Retinal pigment epithelial cell (primary cell): ENCODE measurements at regions not wholly inside any gene's neighbourhood (a gene's known extent, or its start where the extent isn't known, plus 50 kb on each side); places are given as distances from the start of the nearest gene placed in this dataset.

Experiments used
- DNase-seq: peaks from one replicate; pipeline ENCODE4 v3.0.0-alpha.2; 2010; ENCODE audit warnings: low read depth
- H3K4me3 ChIP-seq: 2 replicates; pipeline ENCODE4 v1.5.1; 2011; ENCODE audit warnings: mild to moderate bottlenecking, low read length, control low read depth, moderate library complexity
- TF ChIP-seq, protein P1 (sequence below): conservative IDR thresholded peaks from 2 replicates; pipeline ENCODE4 v1.5.1; 2011; ENCODE audit warnings: low read depth, low read length, control low read depth, inconsistent platforms

DNA sequence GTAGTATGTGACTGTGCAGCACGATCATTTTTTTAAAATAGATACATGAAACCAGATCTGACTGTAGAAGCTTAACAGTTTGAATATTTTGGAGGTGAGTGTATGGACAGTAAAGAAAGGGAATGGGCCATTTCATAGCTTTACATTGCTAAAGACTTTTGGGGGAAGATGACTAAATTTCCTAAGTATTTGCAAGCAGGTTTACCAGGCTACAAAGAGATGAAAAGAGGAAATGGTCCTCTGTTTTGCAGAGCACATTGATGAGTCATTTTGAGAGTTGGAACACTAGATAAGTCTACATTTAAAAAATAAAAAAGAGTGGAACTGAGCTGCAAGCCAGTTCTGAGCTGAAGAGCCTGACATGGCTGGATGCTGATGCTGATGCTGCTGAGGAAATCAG is 115.7 kb upstream of the LRATD1 start:
- DNase-seq: no peak
- TF ChIP-seq, protein P1, sequence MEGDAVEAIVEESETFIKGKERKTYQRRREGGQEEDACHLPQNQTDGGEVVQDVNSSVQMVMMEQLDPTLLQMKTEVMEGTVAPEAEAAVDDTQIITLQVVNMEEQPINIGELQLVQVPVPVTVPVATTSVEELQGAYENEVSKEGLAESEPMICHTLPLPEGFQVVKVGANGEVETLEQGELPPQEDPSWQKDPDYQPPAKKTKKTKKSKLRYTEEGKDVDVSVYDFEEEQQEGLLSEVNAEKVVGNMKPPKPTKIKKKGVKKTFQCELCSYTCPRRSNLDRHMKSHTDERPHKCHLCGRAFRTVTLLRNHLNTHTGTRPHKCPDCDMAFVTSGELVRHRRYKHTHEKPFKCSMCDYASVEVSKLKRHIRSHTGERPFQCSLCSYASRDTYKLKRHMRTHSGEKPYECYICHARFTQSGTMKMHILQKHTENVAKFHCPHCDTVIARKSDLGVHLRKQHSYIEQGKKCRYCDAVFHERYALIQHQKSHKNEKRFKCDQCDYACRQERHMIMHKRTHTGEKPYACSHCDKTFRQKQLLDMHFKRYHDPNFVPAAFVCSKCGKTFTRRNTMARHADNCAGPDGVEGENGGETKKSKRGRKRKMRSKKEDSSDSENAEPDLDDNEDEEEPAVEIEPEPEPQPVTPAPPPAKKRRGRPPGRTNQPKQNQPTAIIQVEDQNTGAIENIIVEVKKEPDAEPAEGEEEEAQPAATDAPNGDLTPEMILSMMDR: no peak
- H3K4me3 ChIP-seq: no peak overlapping the region

DNA sequence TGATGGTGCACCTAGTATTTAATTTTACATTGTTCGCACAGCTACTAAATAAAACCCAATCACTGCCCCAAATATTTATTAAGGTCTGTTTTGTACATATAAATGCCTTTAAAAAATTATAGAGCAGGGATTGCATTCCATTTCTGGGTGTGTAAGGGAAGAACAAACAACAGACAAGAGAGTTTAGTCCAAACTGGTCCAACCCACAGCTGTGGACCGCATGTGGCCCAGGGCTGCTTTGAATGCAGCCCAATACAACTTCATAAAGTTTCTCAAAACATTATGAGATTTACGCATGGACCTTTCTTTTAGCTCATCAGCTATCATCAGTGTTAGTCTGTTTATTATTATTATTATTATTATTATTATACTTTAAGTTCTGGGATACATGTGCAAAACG is 114.8 kb upstream of the LRATD1 start:
- no peak overlapping the region for H3K4me3 ChIP-seq
- TF ChIP-seq, protein P1: no peak
- no peak for DNase-seq

DNA sequence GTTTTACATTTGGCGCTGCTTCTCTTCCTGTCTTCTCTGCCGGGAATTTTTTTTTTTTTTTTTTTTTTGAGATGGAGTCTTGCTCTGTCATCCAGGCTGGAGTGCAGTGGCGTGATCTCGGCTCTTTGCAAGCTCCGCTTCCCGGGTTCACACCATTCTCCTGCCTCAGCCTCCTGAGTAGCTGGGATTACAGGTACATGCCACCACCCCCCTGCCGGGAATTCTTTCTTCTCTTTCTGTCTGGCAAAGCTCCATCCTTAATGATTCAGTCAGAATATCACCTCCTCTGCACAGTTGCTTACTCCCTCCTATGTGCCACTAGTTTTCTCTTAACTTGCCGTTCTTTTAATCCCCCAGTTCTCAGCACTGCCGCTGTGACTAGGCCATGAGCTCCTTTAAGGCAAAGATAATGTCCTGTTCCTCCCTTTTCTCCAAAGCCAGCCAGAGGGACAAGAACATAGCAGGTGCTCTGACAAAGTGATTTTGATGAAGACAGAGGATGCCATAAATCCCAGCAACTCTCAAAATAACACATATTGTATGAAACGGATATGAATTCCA is 112.1 kb upstream of the LRATD1 start:
- TF ChIP-seq, protein P1: no peak
- no peak overlapping the region for H3K4me3 ChIP-seq
- DNase-seq: no peak

DNA sequence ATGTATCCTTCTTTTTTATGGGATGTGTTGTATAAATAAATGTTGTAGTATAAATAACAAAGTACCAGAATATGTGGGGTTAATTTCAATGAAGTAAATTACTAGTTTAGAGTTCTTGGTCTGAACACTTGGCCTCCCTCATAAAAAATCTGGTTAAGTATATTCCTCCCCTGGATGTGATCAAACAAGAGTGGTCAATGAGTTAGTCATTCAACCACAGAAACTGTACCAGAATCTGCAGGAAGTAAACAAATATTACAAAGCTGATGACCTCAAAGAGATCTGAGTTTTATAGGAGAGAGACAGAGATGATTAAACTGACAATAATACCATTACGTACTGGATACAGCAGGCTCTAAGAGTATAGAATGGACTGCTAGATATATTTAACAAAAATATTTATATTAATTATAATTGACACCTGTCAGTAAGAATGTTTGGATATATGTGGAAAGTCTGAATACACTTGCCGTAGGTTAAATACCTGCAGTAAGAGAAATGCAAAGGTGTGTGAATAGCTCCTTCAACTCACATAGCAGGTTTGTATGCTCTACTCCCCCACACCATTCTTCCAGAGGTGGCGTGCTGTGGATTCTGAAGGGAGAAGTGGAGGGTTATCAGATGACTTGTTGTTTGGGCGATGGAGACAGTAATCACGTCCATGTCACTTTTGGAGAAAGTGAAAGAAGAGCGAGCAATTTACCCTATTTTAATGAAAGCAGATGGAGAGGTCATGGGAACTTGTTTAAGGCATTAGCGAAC is 108.3 kb upstream of the LRATD1 start:
- no peak for DNase-seq
- TF ChIP-seq, protein P1: no peak
- no peak overlapping the region for H3K4me3 ChIP-seq

DNA sequence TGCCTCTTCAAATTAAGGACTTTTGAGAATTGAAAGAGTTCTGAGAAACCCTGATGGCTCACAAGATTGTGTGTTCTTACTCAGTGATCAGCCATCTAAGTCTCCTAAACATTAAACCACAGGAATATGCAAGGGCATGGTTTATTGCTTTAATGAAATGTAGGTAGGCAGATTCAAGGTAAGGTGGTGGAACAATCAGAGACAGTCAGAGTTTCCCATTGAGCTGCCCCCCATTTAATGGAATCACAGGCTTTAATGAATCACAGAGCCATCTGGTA is 107.8 kb upstream of the LRATD1 start:
- H3K4me3 ChIP-seq: no peak overlapping the region
- TF ChIP-seq, protein P1: no peak
- no peak for DNase-seq

DNA sequence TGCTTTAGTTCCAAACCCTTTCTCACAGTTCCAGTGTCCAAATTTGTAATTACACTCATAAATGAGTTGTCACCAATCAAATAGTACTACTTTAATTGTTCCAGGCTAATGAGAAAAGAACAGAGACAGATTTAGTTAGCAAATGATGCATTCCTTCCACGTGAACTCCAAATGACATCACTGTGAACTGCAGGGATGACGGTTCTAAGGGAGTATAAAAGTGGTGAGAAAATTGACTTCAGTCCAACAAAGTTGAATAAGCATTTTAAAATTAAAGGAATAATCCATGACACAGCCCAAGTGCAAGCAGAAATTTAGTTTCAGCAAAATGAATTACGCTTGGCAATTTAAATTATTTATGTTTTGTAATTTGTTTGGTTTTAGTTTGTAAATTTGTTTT is 102.0 kb upstream of the LRATD1 start:
- no peak for DNase-seq
- H3K4me3 ChIP-seq: no peak overlapping the region
- TF ChIP-seq, protein P1: no peak

DNA sequence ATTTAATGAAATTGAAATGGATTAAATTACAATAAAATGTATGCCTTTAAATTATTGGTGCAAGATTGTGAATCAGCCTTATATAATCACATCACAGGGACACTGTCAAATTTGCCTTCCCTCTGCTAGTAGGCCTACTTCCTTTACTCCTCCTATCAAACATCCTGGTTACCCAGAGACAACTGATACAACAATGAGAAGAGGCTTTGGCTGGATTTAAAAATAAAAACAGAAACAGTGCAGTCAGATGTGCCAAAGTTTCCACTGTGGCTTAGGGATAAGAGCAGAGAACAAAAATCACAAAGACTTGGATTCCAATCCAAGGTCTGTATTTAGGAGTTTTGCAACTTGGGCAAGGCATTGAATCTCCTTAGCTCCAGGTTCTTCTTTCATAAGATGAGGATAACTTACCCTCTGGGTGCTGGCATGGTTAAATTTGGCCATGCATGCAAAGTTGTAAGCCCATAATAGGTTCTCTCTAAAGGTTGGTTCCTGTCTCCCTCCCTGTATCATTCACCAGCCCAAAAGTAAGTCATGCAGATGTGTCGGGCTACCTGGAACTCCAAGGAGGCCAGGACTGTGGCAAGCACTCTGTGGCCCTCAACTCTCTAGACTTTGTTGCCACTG is 99.3 kb upstream of the LRATD1 start:
- DNase-seq: no peak
- H3K4me3 ChIP-seq: no peak overlapping the region
- TF ChIP-seq, protein P1: no peak
